CD4-positive, alpha-beta T cell (primary cell): ENCODE measurements at regions not wholly inside any gene's neighbourhood (a gene's known extent, or its start where the extent isn't known, plus 50 kb on each side); places are given as distances from the start of the nearest gene placed in this dataset.

Experiments used
- ATAC-seq: fragments of 200-7000 bp; cut with Tn5 transposase; one replicate; pipeline ENCODE4 v1.10.0; 2022; ENCODE audit warnings: mild to moderate bottlenecking; ENCODE audit not compliant: poor library complexity
- CTCF ChIA-PET: fragments of 350-600 bp; sonication (Branson Sonifier 250); formaldehyde crosslinking; loops from one replicate; lab custom pipeline; 2021; ENCODE audit warnings: antibody characterized with exemption, inconsistent platforms; lab: Charles Lee
- POLR2A ChIA-PET: fragments of 350-600 bp; sonication (Branson Sonifier 250); formaldehyde crosslinking; loops from one replicate; lab custom pipeline; 2021; ENCODE audit warnings: antibody characterized with exemption, inconsistent platforms; lab: Charles Lee
- DNase-seq, 14 experiments: peaks; one replicate each; pipeline ENCODE4 v3.0.0-alpha.2; 2013 to 2020; ENCODE audit warnings: mixed read lengths in 2 of 14
- H3K27ac ChIP-seq, 2 donors: one replicate each; pipeline versions ENCODE4 v1.5.1 to v1.7.0; 2013; ENCODE audit warnings: low read length in 2 of 2, low read depth in 1 of 2, mild to moderate bottlenecking in 1 of 2
- H3K27me3 ChIP-seq, 2 experiments: 1 replicate in 1 of 2; 2 replicates in 1 of 2; pipeline versions ENCODE4 v1.6.1 to v1.7.0; 2013; ENCODE audit warnings: low read length in 2 of 2, control low read depth in 1 of 2, mild to moderate bottlenecking in 1 of 2, moderate library complexity in 1 of 2; ENCODE audit not compliant: insufficient read depth in 2 of 2, control insufficient read depth in 1 of 2
- H3K36me3 ChIP-seq: one replicate; pipeline ENCODE4 v1.6.1; 2013; ENCODE audit warnings: low read length, control low read depth; ENCODE audit not compliant: insufficient read depth
- H3K4me1 ChIP-seq: one replicate; pipeline ENCODE4 v1.6.1; 2013; ENCODE audit warnings: low read length, control low read depth; ENCODE audit not compliant: insufficient read depth
- H3K4me3 ChIP-seq: one replicate; pipeline ENCODE4 v1.5.1; 2013; ENCODE audit warnings: mild to moderate bottlenecking, low read length, moderate library complexity
- H3K9me3 ChIP-seq, 2 experiments: 1 replicate in 1 of 2; 2 replicates in 1 of 2; pipeline versions ENCODE4 v1.6.1 to v1.7.0; 2013; ENCODE audit warnings: low read length in 2 of 2, mild to moderate bottlenecking in 2 of 2, control low read depth in 1 of 2, moderate library complexity in 1 of 2; ENCODE audit not compliant: control insufficient read depth in 1 of 2, insufficient read depth in 1 of 2
- H3K27ac Mint-ChIP-seq: one replicate; pipeline ENCODE4 v1.8.0; 2020; ENCODE audit warnings: mixed read lengths
- H3K27me3 Mint-ChIP-seq: one replicate; pipeline ENCODE4 v1.8.0; 2021; ENCODE audit warnings: mixed read lengths
- H3K36me3 Mint-ChIP-seq: one replicate; pipeline ENCODE4 v1.8.0; 2021; ENCODE audit warnings: low read depth, mixed read lengths
- H3K4me1 Mint-ChIP-seq: one replicate; pipeline ENCODE4 v1.8.0; 2021; ENCODE audit warnings: low read depth, mixed read lengths
- H3K4me3 Mint-ChIP-seq: one replicate; pipeline ENCODE4 v1.8.0; 2020; ENCODE audit warnings: mild to moderate bottlenecking, mixed read lengths
- H3K9me3 Mint-ChIP-seq: one replicate; pipeline ENCODE4 v1.8.0; 2020; ENCODE audit warnings: mixed read lengths
- intact Hi-C, 2 experiments: fragments of 100-400 bp; cut with DNase I in 1 of 2; cut with micrococcal nuclease in 1 of 2; formaldehyde crosslinking; loops; one replicate each; pipeline versions ENCODE4 v1.15.1 to v1.9.0; 2023 to 2025; cut with DNase I, micrococcal nuclease
- TF ChIP-seq, protein P1 (sequence below): fragments of 200-600 bp; IDR thresholded peaks from one replicate; pipeline ENCODE4 v1.8.0; 2022; ENCODE audit warnings: antibody characterized with exemption, mild to moderate bottlenecking

DNA sequence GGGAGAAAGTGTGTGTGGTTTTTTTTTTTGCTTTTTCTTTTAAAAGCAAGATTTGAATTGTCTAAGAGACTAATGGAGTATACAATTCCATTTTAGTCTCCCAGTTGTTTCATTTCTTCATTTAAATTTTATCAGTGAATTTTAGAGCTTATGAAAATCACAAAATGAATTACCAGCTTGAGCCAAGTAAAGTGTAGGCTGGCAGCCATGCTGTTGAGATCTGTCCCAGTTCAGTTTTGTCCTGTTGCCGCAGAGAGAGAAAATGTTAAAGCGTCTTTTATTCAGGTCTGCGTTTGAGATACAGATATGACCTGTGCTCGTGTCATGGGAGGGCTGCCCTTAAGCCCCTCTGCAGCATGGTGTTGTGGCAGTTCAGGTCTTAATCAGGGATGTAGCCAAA, 256.5 kb downstream of the IPO8 start:
- H3K9me3 Mint-ChIP-seq: peaks cover 5% of the 10 kb centered on the region
- ChIA-PET POLR2A (no interaction called here), CTCF (no interaction called here)
- no peaks in the 10 kb centered on the region for H3K4me1 Mint-ChIP-seq
- Histone ChIP-seq H3K27ac (no peak overlapping the region), H3K27me3 (no peaks in the 10 kb centered on the region), H3K9me3 (no peaks in the 10 kb centered on the region), H3K4me1 (no peaks in the 10 kb centered on the region), H3K36me3 (no peaks in the 10 kb centered on the region), H3K4me3 (no peak overlapping the region)
- H3K27ac Mint-ChIP-seq: no peak overlapping the region
- TF ChIP-seq, protein P1, sequence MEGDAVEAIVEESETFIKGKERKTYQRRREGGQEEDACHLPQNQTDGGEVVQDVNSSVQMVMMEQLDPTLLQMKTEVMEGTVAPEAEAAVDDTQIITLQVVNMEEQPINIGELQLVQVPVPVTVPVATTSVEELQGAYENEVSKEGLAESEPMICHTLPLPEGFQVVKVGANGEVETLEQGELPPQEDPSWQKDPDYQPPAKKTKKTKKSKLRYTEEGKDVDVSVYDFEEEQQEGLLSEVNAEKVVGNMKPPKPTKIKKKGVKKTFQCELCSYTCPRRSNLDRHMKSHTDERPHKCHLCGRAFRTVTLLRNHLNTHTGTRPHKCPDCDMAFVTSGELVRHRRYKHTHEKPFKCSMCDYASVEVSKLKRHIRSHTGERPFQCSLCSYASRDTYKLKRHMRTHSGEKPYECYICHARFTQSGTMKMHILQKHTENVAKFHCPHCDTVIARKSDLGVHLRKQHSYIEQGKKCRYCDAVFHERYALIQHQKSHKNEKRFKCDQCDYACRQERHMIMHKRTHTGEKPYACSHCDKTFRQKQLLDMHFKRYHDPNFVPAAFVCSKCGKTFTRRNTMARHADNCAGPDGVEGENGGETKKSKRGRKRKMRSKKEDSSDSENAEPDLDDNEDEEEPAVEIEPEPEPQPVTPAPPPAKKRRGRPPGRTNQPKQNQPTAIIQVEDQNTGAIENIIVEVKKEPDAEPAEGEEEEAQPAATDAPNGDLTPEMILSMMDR: no peak
- ATAC-seq (no peak), DNase-seq (no peak)
- no peak overlapping the region for H3K4me3 Mint-ChIP-seq
- no peaks in the 10 kb centered on the region for H3K36me3 Mint-ChIP-seq
- H3K27me3 Mint-ChIP-seq: peaks cover 4% of the 10 kb centered on the region
- intact Hi-C loops: no loop called here

DNA sequence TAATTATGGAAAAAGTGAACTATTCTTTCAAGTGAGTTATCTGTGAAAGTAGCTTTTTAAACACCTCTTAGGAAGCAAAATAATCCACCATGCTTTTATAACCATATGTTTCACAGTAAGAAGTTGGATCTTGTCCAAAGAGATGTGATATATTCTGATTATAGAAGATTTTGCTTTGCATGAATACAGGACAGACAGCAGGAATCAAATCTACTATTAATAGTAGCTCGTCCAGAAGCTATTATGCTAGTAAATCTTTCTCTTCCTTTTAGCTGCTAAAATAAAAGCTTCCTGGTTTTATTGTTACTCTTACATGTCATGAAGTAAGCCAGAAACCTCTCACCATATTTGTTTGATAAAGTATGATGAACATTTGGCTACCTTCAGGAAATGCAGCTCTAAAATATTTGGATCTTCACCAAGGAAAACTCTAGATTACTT, 257.0 kb downstream of the IPO8 start:
- Mint-ChIP-seq H3K9me3 (peaks cover 5% of the 10 kb centered on the region), H3K36me3 (no peaks in the 10 kb centered on the region), H3K4me1 (no peaks in the 10 kb centered on the region), H3K4me3 (no peak overlapping the region), H3K27ac (no peak overlapping the region), H3K27me3 (peaks cover 4% of the 10 kb centered on the region)
- POLR2A ChIA-PET: no interaction called here
- Histone ChIP-seq H3K4me3 (no peak overlapping the region), H3K9me3 (no peaks in the 10 kb centered on the region), H3K27me3 (no peaks in the 10 kb centered on the region), H3K36me3 (no peaks in the 10 kb centered on the region), H3K27ac (no peak overlapping the region), H3K4me1 (no peaks in the 10 kb centered on the region)
- TF ChIP-seq, protein P1: no peak
- ATAC-seq (no peak), DNase-seq (no peak)
- intact Hi-C loops: no loop called here
- CTCF ChIA-PET: no interaction called here

DNA sequence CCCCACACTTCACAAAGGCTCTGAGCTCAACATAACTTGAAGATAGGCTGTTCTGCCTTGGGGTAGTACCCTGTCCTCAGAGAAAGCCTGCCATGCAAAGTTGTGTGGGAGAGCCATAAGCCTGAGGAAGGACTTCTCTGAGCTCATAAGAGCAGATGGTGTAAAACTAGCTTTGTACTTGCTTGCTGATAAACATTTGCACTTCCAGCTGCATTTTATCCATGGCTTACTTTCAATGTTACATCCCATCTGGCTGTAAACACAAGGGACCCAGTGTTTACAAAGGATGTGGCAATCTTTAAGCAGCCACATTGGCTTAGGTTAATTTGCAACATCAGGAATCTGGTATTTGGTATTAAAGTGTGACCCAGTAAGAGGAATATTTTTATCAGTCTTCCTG, 258.1 kb downstream of the IPO8 start:
- H3K27ac Mint-ChIP-seq: no peak overlapping the region
- POLR2A ChIA-PET: no interaction called here
- H3K9me3 ChIP-seq: no peaks in the 10 kb centered on the region
- H3K4me3 Mint-ChIP-seq: no peak overlapping the region
- no peaks in the 10 kb centered on the region for H3K4me1 ChIP-seq
- ATAC-seq (no peak), DNase-seq (no peak)
- peaks cover 4% of the 10 kb centered on the region for H3K27me3 Mint-ChIP-seq
- no peaks in the 10 kb centered on the region for H3K27me3 ChIP-seq
- intact Hi-C loops: no loop called here
- H3K27ac ChIP-seq: no peak overlapping the region
- no peaks in the 10 kb centered on the region for H3K4me1 Mint-ChIP-seq
- H3K9me3 Mint-ChIP-seq: peaks cover 5% of the 10 kb centered on the region
- no peak overlapping the region for H3K4me3 ChIP-seq
- H3K36me3 Mint-ChIP-seq: no peaks in the 10 kb centered on the region
- H3K36me3 ChIP-seq: no peaks in the 10 kb centered on the region
- CTCF ChIA-PET: no interaction called here
- TF ChIP-seq, protein P1: no peak
